Kidney (tissue), 13 donors: ENCODE measurements at regions not wholly inside any gene's neighbourhood (a gene's known extent, or its start where the extent isn't known, plus 50 kb on each side); places are given as distances from the start of the nearest gene placed in this dataset.

Source experiments
- DNase-seq, 5 donors: peaks; one replicate each; pipeline ENCODE4 v3.0.0-alpha.2; 2013 to 2020
- FAIRE-seq: peaks from 2 replicates; lab custom pipeline; 2012; peaks lifted over from hg19 to GRCh38; lab: Jason Lieb, UNC
- H3K27ac ChIP-seq, 2 donors: one replicate each; pipeline ENCODE4 v1.7.0; 2013; ENCODE audit warnings: low read depth in 2 of 2, low read length in 2 of 2, inconsistent platforms in 1 of 2
- H3K27me3 ChIP-seq: one replicate; pipeline ENCODE4 v1.7.1; 2013; ENCODE audit warnings: low read length, inconsistent platforms; ENCODE audit not compliant: control insufficient read depth, insufficient read depth
- H3K36me3 ChIP-seq, 3 donors: one replicate each; pipeline versions ENCODE4 v1.7.0 to v1.7.1; 2013; ENCODE audit warnings: low read length in 3 of 3, control low read depth in 1 of 3, inconsistent platforms in 1 of 3; ENCODE audit not compliant: insufficient read depth in 3 of 3, control insufficient read depth in 2 of 3
- H3K4me1 ChIP-seq, 3 donors: one replicate each; pipeline versions ENCODE4 v1.7.0 to v1.7.1; 2013; ENCODE audit warnings: low read length in 3 of 3, inconsistent platforms in 1 of 3, low read depth in 1 of 3; ENCODE audit not compliant: control insufficient read depth in 2 of 3, insufficient read depth in 2 of 3
- H3K4me3 ChIP-seq, 3 donors: one replicate each; pipeline versions ENCODE4 v1.7.0 to v1.8.1; 2013; ENCODE audit warnings: low read length in 3 of 3, control low read depth in 1 of 3, inconsistent platforms in 1 of 3
- H3K9ac ChIP-seq, 3 donors: one replicate each; pipeline versions ENCODE4 v1.7.0 to v1.7.1; 2013; ENCODE audit warnings: low read length in 3 of 3, control low read depth in 1 of 3, inconsistent platforms in 1 of 3
- H3K9me3 ChIP-seq, 3 donors: one replicate each; pipeline versions ENCODE4 v1.7.0 to v1.7.1; 2013; ENCODE audit warnings: low read length in 3 of 3, control low read depth in 1 of 3, inconsistent platforms in 1 of 3; ENCODE audit not compliant: control insufficient read depth in 2 of 3, insufficient read depth in 1 of 3
- intact Hi-C: fragments of 100-400 bp; cut with DNase I; formaldehyde crosslinking; loops from one replicate; pipeline ENCODE4 v1.11.1; 2022
- TF ChIP-seq, protein P1 (sequence below): IDR thresholded peaks from 3 replicates; pipeline ENCODE4 v1.5.1; 2012; ENCODE audit warnings: mild to moderate bottlenecking, moderate library complexity, borderline replicate concordance; ENCODE audit not compliant: insufficient read depth; ENCODE audit errors: extremely low read depth
- donor health status: control.
- donor health status: control.
- donor health status: control.
- donor health status: control.
- donor health status: control.
- donor health status: DM: yes; HTN: yes; CAD: no.
- donor health status: Normal renal cell carcinoma (clear cell type).

DNA sequence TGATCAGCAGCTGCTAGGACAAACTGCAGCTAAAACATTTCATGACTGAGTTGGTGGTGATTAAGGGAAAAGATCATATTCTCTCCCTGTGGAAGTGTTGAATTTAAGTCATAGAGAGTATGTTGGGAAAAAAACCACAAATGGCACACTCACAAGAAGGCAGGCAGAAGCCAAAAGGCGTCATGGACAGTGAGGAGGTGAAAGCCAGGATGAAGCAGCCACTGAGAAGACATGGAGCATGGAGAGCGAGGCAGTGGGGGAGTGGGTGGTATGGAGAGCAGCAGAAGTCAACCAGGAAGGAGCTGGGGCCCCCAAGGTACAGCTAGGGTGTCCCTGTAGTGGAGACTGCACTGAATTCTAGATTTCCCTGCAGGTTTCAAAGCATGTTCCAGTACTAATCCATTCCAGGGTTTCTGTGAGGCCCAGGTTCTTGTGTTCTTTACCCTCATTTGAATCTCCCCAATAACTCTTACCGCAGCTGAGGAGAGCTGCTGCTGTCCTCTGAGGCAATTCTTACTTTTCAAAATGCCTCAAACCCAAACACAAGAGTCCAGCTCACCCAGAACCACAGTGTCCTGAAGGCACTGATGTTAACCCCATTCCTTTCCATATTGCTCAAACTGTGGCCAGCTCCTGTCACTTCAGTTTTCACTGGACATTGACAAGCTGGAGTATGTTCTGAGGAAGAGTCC, 191.8 kb upstream of the E2F8 start:
- Histone ChIP-seq H3K27ac (no peak overlapping the region), H3K27me3 (peaks cover 3% of the 10 kb centered on the region), H3K9me3 (no peaks in the 10 kb centered on the region), H3K9ac (no peak overlapping the region), H3K36me3 (no peaks in the 10 kb centered on the region), H3K4me1 (no peaks in the 10 kb centered on the region), H3K4me3 (no peak overlapping the region)
- intact Hi-C loops, result no loop called here
- FAIRE-seq (no peak), DNase-seq (peak in 1 of 5 donors; percentile 6)
- TF ChIP-seq, protein P1, sequence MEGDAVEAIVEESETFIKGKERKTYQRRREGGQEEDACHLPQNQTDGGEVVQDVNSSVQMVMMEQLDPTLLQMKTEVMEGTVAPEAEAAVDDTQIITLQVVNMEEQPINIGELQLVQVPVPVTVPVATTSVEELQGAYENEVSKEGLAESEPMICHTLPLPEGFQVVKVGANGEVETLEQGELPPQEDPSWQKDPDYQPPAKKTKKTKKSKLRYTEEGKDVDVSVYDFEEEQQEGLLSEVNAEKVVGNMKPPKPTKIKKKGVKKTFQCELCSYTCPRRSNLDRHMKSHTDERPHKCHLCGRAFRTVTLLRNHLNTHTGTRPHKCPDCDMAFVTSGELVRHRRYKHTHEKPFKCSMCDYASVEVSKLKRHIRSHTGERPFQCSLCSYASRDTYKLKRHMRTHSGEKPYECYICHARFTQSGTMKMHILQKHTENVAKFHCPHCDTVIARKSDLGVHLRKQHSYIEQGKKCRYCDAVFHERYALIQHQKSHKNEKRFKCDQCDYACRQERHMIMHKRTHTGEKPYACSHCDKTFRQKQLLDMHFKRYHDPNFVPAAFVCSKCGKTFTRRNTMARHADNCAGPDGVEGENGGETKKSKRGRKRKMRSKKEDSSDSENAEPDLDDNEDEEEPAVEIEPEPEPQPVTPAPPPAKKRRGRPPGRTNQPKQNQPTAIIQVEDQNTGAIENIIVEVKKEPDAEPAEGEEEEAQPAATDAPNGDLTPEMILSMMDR, result no peak

GRCh38 chr11:19430754-19431398, 190.1 kb upstream of the E2F8 start:
- H3K36me3 ChIP-seq, result no peaks in the 10 kb centered on the region

GRCh38 chr11:19430346-19430745, 189.6 kb upstream of the E2F8 start:
- Histone ChIP-seq H3K9ac (no peak overlapping the region), H3K36me3 (no peaks in the 10 kb centered on the region), H3K4me1 (no peaks in the 10 kb centered on the region), H3K27me3 (peaks cover 3% of the 10 kb centered on the region), H3K9me3 (no peaks in the 10 kb centered on the region), H3K27ac (no peak overlapping the region), H3K4me3 (no peak overlapping the region)
- no peak for FAIRE-seq
- no peak for DNase-seq
- TF ChIP-seq, protein P1, result no peak
- intact Hi-C loops, result no loop called here

More at GRCh38 chr11:19430754-19431398, 190.1 kb upstream of the E2F8 start:
- TF ChIP-seq, protein P1, result no peak
- H3K27ac ChIP-seq, result no peak overlapping the region
- H3K4me3 ChIP-seq, result no peak overlapping the region
- no peaks in the 10 kb centered on the region for H3K4me1 ChIP-seq
- intact Hi-C loops, result no loop called here
- H3K27me3 ChIP-seq, result peaks cover 3% of the 10 kb centered on the region
- FAIRE-seq, result no peak
- H3K9ac ChIP-seq, result no peak overlapping the region
- no peaks in the 10 kb centered on the region for H3K9me3 ChIP-seq
- DNase-seq, result no peak
